Endometrial microvascular endothelial cells (primary cell): ENCODE measurements at regions not wholly inside any gene's neighbourhood (a gene's known extent, or its start where the extent isn't known, plus 50 kb on each side); places are given as distances from the start of the nearest gene placed in this dataset.

Source experiments
- in situ Hi-C: cut with HindIII; loops from 2 replicates; pipeline ENCODE4 v1.10.0; 2017; ENCODE audit warnings: low sequenced_read_pairs, low pct_unique_long_range_greater_than_20kb; ENCODE audit errors: inconsistent ontology term

DNA sequence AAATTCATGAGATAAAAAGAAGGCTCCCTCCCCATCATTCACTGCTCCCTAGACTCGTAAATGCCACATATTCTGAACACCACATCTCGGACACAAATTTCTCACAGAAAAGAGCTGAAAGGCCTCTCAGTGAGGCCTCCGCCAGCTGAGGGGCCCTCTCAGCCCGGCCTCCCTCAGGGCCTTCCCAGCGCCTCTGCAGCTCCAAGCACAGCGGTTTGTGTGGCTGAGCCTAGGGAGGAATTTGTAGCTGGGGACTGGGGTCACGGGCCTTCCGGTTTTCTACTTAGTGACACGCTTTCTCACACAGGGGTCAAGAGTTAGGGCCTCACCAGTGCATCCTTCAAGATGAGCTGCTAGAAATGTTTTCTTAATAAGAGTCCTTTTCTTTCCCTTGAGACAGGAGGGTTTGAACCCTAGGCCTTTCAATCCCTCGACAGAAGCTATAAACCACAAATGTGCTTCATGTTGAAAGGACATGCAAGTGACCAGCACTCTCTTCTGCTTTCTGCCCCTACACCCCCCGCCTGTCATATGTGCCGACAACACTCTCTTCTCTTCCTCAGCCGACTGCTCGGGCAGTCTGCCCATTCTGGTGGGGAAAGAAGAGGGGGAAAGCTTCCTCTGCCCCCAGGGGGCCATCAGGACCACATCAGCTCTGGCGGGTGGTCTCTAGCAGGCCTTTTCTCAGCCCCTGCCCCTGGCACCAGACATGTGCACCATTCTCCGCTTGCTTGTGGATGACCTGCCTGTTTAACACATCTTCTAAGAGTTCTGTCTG, 104.9 kb downstream of the CHIC2 start:
- in situ Hi-C loops: no loop called here

DNA sequence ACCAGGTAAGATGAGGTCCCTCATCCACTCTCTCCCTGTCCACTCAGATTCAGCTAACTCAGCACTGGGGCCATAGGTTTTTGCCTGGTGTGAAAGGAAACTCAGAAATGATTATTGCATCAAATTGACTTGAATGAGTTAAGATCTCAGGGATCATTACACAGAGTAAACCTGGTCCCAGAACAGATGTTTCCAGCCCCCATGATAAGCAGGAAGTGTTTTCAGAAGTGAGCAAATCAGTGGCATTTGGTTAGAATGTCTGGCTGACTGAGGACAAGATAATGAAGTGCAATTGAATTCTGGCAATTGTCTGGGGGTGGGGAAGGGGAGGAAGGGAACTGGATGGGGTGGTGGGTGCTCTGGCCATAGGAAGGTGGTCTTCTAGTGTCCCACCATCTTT, 108.0 kb downstream of the CHIC2 start:
- in situ Hi-C loops: no loop called here

DNA sequence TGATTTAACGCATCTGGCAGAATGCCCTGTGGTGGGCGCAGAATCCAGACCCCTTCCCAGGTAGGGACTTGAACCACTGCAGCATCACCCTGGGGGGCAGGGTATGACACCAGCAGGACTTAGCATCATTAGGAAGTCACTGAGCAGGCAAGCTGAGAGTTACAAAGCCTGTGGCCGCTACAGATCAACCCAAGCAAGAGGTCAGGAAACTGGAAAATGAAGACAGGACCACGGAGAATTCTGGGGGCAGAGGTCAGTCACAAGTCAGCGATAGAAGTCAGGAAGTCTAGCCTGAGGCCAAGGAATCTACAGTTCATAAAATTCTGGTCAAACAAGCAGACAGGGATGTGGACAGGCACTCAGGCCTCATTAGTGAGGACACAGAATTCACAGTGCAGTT, 108.4 kb downstream of the CHIC2 start:
- in situ Hi-C loops: no loop called here

DNA sequence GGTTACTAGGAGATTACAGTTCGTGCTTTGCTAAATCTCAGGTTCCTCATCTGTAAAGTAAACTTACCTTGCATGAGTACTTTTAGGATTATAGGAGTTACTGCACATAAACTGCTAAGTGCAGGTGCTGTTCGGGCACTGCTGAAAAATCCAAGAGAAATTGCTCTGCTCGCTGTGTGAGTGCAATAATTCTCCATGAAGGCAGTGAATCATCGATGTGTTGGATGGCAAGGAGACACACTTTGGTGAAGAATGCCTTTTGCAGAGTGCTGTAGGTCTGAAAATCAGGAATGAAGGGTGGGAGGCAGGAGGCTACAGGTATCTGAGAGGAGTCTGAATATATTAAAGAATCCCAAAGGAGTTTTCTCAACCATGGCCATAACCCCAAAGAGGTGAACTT, 113.0 kb downstream of the CHIC2 start:
- in situ Hi-C loops: no loop called here

DNA sequence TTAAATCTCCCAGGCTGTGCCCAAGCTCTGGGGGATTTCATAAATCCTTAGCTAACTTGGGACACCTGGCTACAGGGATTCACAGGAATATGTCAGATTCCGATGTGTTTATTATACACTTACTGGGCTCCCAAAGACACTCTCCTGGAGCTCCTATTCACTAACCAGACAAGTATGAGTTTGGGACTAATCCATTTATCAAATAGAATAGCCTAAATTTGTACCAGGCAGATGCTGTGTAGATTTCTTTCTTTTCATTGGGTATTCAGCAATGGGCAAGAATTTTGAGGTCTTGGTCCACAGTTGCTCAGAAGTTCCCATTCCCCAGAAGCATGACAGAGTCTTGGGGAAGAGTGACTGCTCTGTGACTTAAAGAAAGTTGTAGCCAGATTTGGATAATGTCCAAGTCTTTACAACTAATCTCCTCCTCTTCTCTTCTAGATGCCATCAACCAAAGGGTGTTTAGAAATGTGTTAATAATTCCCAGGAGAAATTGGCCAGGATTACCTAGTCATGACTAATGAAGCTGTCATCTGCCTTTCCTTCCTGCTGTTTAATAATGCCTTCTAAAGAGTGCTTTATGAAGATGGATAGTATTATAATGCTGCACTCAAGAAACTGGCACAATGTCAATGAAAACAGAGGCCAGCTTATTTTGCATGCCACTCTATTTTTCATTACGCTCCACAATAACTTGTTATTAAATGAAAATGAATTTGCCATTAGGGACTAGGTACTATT, 120.9 kb downstream of the CHIC2 start:
- in situ Hi-C loops: loop anchor here (25.0 kb wide), 2 partner anchors 119 to 269 kb away; partner anchors contain the start of gene CHIC2

DNA sequence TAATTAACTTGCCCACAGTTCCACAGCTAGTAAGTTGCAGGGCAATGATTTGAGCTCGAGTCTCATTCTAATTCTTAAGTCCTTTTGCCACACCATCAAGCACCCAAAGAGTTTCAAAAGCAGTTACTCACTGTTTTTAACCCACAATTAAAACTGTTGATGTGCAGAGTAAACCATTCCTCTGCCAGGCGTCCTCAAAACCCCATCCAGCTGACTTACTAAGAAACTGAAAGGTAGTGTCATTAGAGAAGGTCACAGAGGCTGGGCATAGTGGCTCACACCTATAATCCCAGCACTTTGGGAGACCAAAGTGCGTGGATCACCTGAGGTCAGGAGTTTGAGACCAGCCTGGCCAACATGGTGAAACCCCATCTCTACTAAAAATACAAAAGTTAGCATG, 121.7 kb downstream of the CHIC2 start:
- in situ Hi-C loops: loop anchor here (25.0 kb wide), 2 partner anchors 120 to 270 kb away; partner anchors contain the start of gene CHIC2

DNA sequence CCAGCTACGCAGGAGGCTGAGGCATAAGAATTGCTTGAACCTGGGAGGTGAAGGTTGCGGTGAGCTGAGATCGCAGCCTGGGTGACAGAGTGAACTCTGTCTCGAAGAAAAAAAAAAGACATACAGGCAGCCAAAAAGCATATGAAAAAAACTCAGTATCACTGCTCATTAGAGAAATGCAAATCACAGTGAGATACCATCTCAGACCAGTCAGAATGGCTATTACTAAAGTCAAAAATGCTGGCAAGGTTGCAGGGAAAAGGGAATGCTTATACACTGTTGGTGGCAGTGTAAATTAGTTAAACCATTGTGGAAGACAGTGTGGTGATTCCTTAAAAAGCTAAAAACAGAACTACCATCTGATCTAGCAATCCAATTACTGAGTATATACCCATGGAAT, 123.1 kb downstream of the CHIC2 start:
- in situ Hi-C loops: loop anchor here (25.0 kb wide), 2 partner anchors 121 to 271 kb away; partner anchors contain the start of gene CHIC2

DNA sequence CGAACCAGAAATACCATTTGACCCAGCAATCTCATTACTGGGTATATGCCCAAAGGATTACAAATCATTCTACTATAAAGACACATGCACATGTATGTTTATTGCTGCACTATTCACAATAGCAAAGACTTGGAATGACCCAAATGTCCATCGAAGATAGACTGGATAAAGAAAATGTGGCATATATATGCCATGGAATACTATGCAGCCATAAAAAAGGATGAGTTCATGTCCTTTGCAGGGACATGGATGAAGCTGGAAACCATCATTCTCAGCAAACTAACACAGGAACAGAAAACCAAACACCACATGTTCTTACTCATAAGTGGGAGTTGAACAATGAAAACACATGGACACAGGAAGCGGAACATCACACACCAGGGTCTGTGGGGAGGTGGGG, 124.5 kb downstream of the CHIC2 start:
- in situ Hi-C loops: loop anchor here (25.0 kb wide), 2 partner anchors 122 to 272 kb away; partner anchors contain the start of gene CHIC2

DNA sequence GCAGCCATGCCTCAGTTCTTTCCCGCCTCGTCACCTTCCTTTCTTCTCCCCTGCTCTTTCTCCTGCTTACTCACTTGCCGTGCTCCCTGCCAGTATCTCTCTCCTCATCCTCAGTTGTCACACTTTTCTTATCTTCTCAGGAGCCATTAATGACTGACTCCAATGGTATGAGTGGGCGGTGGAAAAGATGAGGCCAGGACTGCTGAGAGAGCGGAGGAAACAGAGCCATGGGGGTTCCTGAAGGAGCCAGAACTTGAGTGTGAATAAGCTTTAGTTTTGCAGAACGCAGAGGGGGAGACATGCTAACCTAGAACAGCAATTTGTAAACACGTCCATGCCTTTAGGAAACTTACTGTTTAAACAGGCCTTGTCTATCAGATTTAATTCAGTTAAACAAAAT, 126.5 kb downstream of the CHIC2 start:
- in situ Hi-C loops: loop anchor here (25.0 kb wide), 2 partner anchors 124 to 274 kb away; partner anchors contain the start of gene CHIC2

DNA sequence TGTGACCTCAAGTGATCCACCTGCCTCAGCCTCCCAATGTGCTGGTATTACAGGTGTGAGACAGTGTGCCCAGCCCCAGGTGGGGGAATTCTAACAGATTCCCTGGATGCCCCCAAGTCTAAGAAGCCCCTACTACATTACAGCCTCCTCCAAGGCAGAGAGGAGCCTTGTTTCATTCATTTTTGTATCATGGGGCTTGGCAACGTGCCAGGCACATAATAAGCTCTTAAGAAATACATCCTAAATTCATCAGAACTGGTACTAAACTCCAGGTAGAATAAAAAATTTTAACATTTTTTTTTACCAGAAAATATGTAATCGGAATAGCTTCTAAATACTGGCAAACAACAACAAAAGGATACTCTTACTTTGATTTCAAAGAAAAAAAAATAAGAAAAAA, 127.1 kb downstream of the CHIC2 start:
- in situ Hi-C loops: loop anchor here (25.0 kb wide), 2 partner anchors 125 to 275 kb away; partner anchors contain the start of gene CHIC2

DNA sequence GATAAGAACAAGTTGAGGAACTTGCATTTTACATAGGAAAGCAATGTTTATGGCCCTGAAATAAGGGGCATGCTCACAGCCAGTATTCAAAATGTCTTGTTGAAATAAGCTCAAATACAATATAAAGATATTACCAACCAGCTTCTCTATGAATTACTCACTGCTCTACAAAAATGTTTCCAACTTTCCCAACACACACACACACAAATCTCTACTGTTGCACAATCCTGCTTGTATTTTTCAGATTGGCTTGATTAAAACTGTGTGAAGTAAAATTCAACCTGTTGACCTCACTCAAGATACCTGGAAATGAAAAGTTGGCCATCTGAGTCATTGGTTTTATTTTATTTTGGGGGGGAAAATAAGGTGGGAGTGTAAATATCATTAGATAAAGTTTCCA, 128.6 kb downstream of the CHIC2 start:
- in situ Hi-C loops: loop anchor here (25.0 kb wide), 2 partner anchors 127 to 277 kb away; partner anchors contain the start of gene CHIC2

DNA sequence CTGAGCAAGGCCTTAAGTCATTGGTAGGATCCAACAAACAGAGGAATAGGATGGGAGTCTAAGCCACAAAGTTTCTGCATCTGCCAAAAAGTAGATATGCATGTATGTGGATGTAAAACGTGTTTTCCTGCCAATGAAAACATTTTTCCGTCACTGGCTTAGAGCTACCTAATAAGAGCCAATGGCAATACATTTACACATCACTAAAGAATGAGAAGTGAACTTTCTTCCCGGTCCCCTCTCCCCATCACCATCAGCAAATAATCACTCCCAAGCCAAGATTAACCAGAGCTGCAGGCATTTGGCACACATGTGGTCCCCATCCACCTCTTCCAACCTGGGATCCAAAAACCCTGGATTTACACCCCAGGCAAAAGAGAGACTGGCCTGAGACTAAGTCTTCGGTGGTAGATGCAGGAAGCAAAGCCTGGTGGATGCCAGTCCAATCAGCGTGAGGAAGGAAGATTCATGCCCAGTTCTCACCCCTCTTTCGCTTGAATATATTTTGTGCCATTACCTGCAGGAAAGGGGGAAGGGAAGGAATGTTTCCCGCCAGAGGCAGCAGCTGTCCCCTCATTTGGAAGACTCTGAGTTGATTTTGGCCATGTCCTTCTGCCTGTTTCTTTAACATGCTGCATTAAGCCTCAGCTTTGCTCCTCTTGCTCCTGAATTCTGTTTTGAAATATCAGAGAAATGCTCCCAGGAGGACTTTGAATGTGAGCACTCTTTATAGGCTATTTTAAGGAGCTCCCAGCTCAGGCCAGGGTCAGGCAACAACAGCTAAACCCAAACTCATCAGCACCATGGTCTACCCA, 131.4 kb downstream of the CHIC2 start:
- in situ Hi-C loops: loop anchor here (25.0 kb wide), 2 partner anchors 129 to 279 kb away; partner anchors contain the start of gene CHIC2

DNA sequence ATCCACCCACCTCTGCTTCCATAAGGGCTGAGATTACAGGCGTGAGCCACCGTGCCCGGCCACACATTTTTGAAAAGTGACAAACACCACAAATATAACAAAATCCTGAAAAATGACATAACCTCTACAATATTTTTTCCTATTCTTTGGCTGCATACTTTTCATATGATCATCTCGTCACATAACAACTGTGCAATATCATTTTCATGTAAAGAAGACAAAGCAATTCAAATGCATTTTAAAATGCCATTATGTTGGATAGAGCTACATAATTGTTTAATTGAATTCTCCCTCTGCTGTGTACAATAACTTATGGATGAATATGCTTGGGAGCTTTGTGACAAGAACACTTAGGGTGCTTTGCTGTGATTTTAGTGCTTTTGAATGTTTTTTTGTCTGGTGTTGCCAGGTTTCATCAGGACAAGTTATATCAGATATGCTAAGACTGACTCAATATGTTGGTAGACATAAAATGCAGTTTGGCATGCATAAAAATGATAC, 132.9 kb downstream of the CHIC2 start:
- in situ Hi-C loops: loop anchor here (25.0 kb wide), 2 partner anchors 131 to 281 kb away; partner anchors contain the start of gene CHIC2

DNA sequence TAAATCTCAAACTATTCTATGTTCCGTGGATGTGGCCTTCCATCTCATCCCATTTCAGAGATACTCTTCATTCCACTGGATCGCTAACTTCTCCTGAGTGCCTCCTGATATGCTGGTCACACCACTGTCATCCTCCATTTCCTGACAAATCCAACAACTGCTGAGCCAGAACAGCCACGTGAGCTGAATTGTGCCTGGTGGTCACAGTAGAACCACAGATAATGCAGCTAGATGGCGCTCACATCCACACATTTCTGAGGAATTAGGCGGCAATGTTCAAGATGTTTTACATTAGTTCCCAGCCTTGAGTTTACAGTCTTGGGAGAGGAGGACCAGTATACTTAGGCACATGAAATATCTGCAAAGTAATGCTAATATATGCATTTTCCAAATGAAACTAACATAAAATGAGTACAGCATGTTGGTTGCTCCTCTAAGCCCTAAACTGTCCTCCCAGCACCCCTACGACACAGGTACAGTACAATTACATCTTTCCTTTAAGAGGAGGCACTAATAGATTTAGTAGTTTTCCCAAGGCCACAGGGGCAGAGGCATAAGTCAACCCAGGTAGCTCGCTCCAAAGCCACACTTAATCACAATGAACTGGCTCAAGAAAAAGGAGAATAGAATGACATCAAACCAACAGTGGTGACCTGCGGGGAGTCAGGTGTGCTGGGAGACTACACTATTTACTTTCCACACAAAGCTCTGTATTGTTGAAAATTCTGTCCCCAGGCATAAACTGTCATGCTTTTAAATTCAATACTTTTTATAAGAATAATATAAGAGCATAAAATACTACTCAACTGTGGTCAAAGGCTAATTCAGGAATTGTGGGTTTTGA, 134.2 kb downstream of the CHIC2 start:
- in situ Hi-C loops: loop anchor here (25.0 kb wide), 2 partner anchors 132 to 282 kb away; partner anchors contain the start of gene CHIC2

DNA sequence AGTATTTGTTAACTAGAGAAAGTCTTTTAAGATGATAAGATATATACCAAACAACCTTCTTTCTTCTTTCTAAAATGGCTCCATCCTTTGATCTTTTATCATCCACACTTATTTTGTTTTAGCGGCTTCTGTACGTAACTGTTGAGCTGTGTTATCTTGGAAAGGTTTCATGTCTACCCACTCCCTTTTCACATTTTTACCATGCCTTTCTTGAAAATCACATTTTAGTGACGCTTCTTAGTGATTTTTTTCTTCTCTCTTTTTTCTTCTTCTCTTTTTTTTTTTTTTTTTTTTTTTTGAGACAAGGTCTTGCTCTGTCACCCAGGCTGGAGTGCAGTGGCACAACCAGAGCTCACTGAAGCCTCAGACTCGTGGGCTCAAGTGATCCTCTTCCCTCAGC, 135.1 kb downstream of the CHIC2 start:
- in situ Hi-C loops: loop anchor here (25.0 kb wide), 2 partner anchors 133 to 283 kb away; partner anchors contain the start of gene CHIC2

DNA sequence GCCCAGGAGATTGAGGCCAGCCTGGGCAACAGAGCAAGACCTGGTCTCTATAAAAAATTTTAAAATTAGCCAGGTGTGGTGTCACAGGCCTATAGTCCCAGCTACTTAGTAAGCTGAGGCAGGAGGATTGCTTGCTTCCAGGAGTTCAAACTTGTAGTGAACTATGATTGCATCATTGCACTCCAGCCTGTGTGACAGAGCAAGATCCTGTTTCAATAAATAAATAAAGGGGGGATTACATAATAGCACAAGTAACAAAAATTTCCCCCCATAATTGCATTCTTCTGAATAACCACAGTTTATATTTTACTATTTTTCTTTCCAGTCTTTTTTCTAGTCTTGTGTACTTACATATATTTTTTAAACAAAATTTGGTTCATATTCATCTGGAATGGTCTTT, 135.6 kb downstream of the CHIC2 start:
- in situ Hi-C loops: loop anchor here (25.0 kb wide), 2 partner anchors 133 to 283 kb away; partner anchors contain the start of gene CHIC2

DNA sequence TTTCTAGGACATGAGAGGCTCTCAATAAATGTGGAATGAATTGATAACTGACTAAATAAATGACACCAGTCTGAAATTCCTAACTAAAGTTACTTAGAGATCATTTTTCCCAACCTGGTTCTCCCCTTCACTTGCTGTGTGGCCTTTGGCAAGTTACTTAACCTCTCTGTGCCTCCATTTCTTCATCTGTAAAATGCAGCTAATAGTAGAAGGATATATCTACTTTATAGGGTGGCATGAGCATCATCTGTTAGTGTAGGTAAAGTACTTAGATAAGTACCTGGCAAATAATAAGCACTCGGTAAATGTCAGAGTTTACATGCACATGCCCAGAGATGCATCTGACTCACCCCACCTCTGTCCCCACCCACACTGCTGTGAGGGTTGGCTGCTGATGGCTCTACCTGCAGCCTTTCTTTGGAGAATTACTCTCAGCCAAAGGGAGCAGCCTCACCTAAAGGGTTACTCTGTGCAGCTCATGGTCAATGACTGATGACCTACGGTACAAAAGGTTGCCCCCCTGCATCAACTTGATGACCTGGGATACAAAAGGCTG, 139.3 kb downstream of the CHIC2 start:
- in situ Hi-C loops: loop anchor here (25.0 kb wide), 2 partner anchors 137 to 287 kb away; partner anchors contain the start of gene CHIC2
